MG63 (cell line): ENCODE measurements at regions not wholly inside any gene's neighbourhood (a gene's known extent, or its start where the extent isn't known, plus 50 kb on each side); places are given as distances from the start of the nearest gene placed in this dataset.

Experiments used
- DNase-seq: peaks from one replicate; pipeline ENCODE4 v3.0.0-alpha.2; 2020
- H3K27me3 ChIP-seq: fragments of 250-450 bp; sonication (Bioruptor Pico); 2 replicates; pipeline ENCODE4 v1.5.1; 2020; ENCODE audit warnings: mild to moderate bottlenecking, moderate library complexity
- H3K36me3 ChIP-seq: fragments of 250-450 bp; sonication (Bioruptor Pico); 2 replicates; pipeline ENCODE4 v1.5.1; 2020; ENCODE audit warnings: mild to moderate bottlenecking, moderate library complexity
- H3K4me3 ChIP-seq: fragments of 250-450 bp; sonication (Bioruptor Pico); 2 replicates; pipeline ENCODE4 v1.5.1; 2020; ENCODE audit warnings: mild to moderate bottlenecking, moderate library complexity
- H3K9me3 ChIP-seq: fragments of 250-450 bp; sonication (Bioruptor Pico); 2 replicates; pipeline ENCODE4 v1.5.1; 2020; ENCODE audit warnings: mild to moderate bottlenecking, moderate library complexity

DNA sequence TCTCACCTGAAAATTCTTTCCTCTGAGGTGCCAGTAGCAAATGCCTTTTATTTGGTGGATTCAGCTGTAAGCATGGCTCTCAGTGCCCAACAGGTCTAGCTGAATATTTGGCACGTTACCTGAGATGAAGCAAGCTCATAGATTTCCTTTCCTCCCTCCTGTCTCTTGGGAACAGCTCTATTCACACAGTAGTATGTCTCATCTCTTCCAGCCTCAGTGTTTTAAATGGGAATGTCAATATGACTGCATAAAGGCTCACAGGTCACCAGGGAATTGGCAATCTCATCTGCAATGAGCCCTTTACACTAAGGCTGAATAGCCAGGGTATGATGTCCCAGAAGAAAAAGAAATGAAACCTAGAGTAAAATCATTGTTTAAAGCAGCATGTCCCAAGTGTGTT lies 733.5 kb downstream of the NTRK3 start:
- no peak for DNase-seq
- no peaks in the 10 kb centered on the region for H3K36me3 ChIP-seq
- no peak overlapping the region for H3K4me3 ChIP-seq
- H3K9me3 ChIP-seq, result no peaks in the 10 kb centered on the region; the same call in 1 of the 2 replicates
- no peaks in the 10 kb centered on the region for H3K27me3 ChIP-seq

GRCh38 chr15:87518957-87519356 lies 737.6 kb downstream of the NTRK3 start:
- DNase-seq, result no peak
- H3K27me3 ChIP-seq, result no peaks in the 10 kb centered on the region

DNA sequence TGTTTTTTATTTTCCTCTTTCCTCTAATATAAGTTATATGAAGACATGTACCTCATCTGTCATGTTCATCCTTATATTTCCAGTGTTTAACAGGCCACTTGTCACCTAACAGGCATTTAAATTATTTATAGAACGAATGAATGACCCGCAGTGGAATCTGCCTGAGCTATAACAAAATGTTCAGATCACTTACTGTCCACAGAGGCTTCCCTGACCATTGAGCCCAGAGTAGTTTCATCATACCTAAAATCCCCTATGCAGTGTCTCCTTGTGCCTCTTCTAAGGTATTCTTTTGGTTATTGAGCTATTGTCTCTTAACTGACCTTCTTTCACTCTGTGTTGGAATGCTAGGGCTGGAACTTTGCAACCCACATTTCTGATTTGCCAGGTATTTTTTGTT lies 748.5 kb downstream of the NTRK3 start:
- Histone ChIP-seq H3K4me3 (no peak overlapping the region), H3K36me3 (no peaks in the 10 kb centered on the region), H3K27me3 (no peaks in the 10 kb centered on the region)

More at GRCh38 chr15:87518957-87519356, 737.6 kb downstream of the NTRK3 start:
- no peak overlapping the region for H3K4me3 ChIP-seq
- H3K36me3 ChIP-seq, result no peaks in the 10 kb centered on the region
- no peaks in the 10 kb centered on the region; the same call in 1 of the 2 replicates for H3K9me3 ChIP-seq

DNA sequence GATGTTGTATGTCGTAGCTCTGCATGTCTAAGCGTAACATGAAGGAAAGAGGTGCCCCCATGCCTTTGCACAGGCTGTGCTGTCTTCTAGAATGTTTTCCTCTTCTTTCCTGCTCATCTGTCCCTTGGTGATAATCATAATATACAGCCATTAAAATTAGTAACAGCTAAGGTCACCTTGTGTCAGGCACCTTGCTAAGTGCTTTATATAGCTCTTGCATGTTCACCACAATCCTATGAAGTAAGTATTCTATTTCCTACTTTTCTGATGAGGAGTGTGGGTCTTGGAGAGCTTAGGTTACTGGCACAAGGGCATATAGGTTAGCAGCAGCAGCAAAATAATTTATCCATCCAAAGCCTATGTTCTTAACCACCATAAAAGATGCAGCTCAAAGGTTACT lies 754.4 kb downstream of the NTRK3 start:
- H3K9me3 ChIP-seq, result peaks cover 3% of the 10 kb centered on the region
- no peaks in the 10 kb centered on the region for H3K36me3 ChIP-seq
- DNase-seq, result no peak
- no peak overlapping the region for H3K4me3 ChIP-seq
- no peaks in the 10 kb centered on the region for H3K27me3 ChIP-seq

More for the DNA sequence above, 748.5 kb downstream of the NTRK3 start:
- H3K9me3 ChIP-seq, result no peaks in the 10 kb centered on the region
- no peak for DNase-seq

DNA sequence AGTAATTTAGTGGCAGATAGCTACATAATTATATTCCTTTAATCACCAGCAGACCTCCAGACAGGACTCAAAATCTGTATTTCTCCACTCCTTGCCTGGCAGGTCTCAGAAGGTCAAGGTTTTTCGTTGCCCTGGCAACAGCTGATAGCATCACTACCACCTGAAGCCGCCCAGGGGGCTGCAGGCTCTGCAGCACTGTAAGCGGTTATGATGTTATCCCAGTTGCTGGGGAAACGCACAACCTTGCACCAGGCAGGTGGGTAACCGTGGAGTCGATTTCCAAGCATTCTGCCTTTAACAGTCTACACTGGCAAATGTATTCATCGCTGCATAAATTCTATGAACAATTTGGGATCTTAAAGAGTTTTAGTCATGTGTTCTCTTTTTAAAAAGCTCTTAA lies 756.3 kb downstream of the NTRK3 start:
- Histone ChIP-seq H3K27me3 (no peaks in the 10 kb centered on the region), H3K4me3 (no peak overlapping the region), H3K9me3 (peaks cover 3% of the 10 kb centered on the region), H3K36me3 (no peaks in the 10 kb centered on the region)
- no peak for DNase-seq

DNA sequence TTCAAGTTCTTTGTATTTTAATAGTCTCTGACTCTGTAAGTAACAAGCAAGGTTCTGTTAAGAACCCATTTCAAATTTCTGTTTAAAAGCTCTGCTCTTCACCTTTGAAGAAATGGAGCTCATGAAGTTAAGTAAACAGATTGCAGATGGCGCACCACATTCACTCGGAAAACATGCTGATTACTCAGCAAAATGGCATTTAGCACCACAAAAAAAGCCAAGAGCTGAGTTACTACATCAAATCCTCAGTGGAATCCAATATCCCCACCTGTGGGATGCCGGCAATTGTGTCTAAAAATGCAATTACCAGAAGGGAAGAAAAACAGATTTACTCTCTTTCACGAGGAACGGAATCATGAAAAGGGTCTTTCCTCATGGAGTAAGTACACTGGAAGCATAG lies 758.0 kb downstream of the NTRK3 start:
- H3K9me3 ChIP-seq, result peaks cover 3% of the 10 kb centered on the region
- no peaks in the 10 kb centered on the region for H3K36me3 ChIP-seq
- H3K27me3 ChIP-seq, result no peaks in the 10 kb centered on the region
- H3K4me3 ChIP-seq, result no peak overlapping the region
- no peak for DNase-seq

GRCh38 chr15:87496795-87497194 lies 759.7 kb downstream of the NTRK3 start:
- DNase-seq, result no peak
- Histone ChIP-seq H3K36me3 (no peaks in the 10 kb centered on the region), H3K27me3 (no peaks in the 10 kb centered on the region), H3K9me3 (peaks cover 3% of the 10 kb centered on the region), H3K4me3 (no peak overlapping the region)

- H3K9me3 ChIP-seq, result peaks cover 3% of the 10 kb centered on the region
- DNase-seq, result no peak
- H3K27me3 ChIP-seq, result no peaks in the 10 kb centered on the region
- no peak overlapping the region for H3K4me3 ChIP-seq
- H3K36me3 ChIP-seq, result no peaks in the 10 kb centered on the region
These were observed 760.4 kb downstream of the NTRK3 start for GRCh38 chr15:87496109-87496508.

- DNase-seq, result no peak
- peaks cover 3% of the 10 kb centered on the region for H3K9me3 ChIP-seq
These were observed 762.7 kb downstream of the NTRK3 start for GRCh38 chr15:87493803-87494202.

GRCh38 chr15:87492321-87492720 lies 764.2 kb downstream of the NTRK3 start:
- Histone ChIP-seq H3K4me3 (no peak overlapping the region), H3K36me3 (no peaks in the 10 kb centered on the region), H3K27me3 (no peaks in the 10 kb centered on the region), H3K9me3 (no peaks in the 10 kb centered on the region; the same call in 1 of the 2 replicates)
- DNase-seq, result no peak

More at GRCh38 chr15:87493803-87494202, 762.7 kb downstream of the NTRK3 start:
- Histone ChIP-seq H3K27me3 (no peaks in the 10 kb centered on the region), H3K36me3 (no peaks in the 10 kb centered on the region), H3K4me3 (no peak overlapping the region)

- DNase-seq, result no peak
These were observed 765.9 kb downstream of the NTRK3 start for GRCh38 chr15:87490666-87491065.

GRCh38 chr15:87489902-87490665 lies 766.5 kb downstream of the NTRK3 start:
- Histone ChIP-seq H3K9me3 (no peaks in the 10 kb centered on the region), H3K27me3 (no peaks in the 10 kb centered on the region), H3K4me3 (no peak overlapping the region), H3K36me3 (no peaks in the 10 kb centered on the region)
- no peak for DNase-seq

More at GRCh38 chr15:87490666-87491065, 765.9 kb downstream of the NTRK3 start:
- no peak overlapping the region for H3K4me3 ChIP-seq
- H3K36me3 ChIP-seq, result no peaks in the 10 kb centered on the region
- no peaks in the 10 kb centered on the region for H3K9me3 ChIP-seq
- no peaks in the 10 kb centered on the region for H3K27me3 ChIP-seq

GRCh38 chr15:87489456-87489855 lies 767.1 kb downstream of the NTRK3 start:
- Histone ChIP-seq H3K36me3 (no peaks in the 10 kb centered on the region), H3K27me3 (no peaks in the 10 kb centered on the region), H3K9me3 (no peaks in the 10 kb centered on the region), H3K4me3 (no peak overlapping the region)
- DNase-seq, result no peak

DNA sequence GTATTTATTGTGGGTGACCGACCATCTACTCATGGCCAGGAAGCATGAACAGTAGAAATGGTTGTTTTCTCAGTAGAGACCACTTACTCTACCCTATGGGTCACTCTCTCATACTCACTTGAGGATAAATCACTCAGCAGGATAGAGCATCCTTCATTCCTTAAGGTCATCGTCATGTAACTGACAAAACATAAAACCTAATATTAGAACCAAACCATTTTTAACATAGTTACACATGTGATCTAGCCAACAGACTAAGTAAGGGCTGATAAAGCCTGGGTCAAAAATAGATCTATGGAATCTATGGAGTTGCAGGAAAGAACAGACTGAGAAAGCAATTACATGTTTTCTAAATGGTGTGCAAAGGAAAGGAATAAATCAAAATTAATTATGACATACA lies 769.1 kb downstream of the NTRK3 start:
- Histone ChIP-seq H3K36me3 (no peaks in the 10 kb centered on the region), H3K27me3 (no peaks in the 10 kb centered on the region), H3K9me3 (no peaks in the 10 kb centered on the region), H3K4me3 (no peak overlapping the region)
- no peak for DNase-seq

DNA sequence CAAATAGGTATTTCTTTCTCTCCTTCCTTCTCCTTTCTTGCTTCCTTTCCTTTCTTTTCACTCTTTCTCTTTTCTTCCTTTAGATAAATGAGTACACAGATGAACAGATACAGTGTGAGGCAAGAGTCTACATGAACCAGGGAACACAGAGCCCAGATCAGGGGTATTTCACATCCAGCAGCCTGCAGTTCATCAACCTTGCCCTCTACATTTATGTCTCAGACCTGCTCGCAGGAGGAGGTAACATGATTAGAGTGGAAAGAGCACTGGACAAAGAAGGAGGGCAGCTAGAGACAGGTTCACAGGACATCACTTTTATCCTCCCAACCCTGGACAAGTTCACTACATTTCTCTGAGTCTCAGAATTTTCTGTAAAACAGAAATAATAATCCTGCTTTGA lies 773.1 kb downstream of the NTRK3 start:
- H3K9me3 ChIP-seq, result no peaks in the 10 kb centered on the region
- H3K36me3 ChIP-seq, result no peaks in the 10 kb centered on the region
- H3K4me3 ChIP-seq, result no peak overlapping the region
- no peaks in the 10 kb centered on the region for H3K27me3 ChIP-seq
- no peak for DNase-seq

DNA sequence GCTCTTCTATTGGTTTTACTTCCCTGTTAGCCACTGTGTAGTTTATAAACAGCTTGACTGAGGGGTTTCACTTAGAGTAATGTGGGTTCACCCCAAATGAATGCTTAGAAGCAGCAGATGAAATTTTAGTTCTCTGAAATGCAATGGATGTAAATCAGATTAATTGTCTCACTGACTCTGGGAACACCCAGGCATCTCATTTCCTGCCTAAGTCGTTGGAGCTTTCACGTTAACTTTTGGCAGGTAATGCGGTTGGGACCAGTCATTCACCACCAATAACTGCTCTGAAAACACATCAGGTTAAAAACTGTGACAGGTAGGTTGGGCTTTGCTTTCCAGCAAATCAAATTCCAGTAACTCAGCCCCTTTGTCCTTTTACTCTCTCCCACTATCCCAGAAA lies 775.4 kb downstream of the NTRK3 start:
- Histone ChIP-seq H3K4me3 (no peak overlapping the region), H3K27me3 (no peaks in the 10 kb centered on the region), H3K9me3 (no peaks in the 10 kb centered on the region), H3K36me3 (no peaks in the 10 kb centered on the region)
- DNase-seq, result no peak

DNA sequence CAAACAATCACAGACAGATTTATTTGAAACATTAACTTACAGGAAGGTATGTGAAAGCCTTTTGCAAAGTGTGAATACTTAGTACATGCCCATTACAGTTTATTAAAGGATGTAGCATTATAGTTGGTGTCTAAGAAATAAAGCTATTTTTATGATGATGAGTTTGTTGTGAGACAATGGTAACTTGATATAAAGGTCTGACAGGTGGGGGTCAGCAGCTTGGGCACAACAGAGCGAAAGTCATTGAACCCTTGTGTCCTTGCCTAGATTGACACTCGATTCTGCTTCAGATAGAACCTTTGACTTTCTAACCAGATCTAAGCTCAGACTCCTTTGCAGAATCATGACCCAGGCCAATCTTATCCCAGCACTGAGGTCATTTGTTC lies 777.9 kb downstream of the NTRK3 start:
- Histone ChIP-seq H3K36me3 (no peaks in the 10 kb centered on the region), H3K27me3 (no peaks in the 10 kb centered on the region), H3K4me3 (no peak overlapping the region), H3K9me3 (no peaks in the 10 kb centered on the region)
- DNase-seq, result no peak
